ENCODE measurements at regions not wholly inside any gene's neighbourhood (a gene's known extent, or its start where the extent isn't known, plus 50 kb on each side); places are given as distances from the start of the nearest gene placed in this dataset.

GRCh38 chr6:102848210-102848609 lies 1454.7 kb downstream of the GRIK2 start:
- no peak overlapping the region for H3K4me3 ChIP-seq
- no peak for DNase-seq
- H3K9me3 ChIP-seq = no peaks in the 10 kb centered on the region
- no peak for TF ChIP-seq CTCF (IDR thresholded peaks at IDR 0.05)
- no peaks in the 10 kb centered on the region for H3K36me3 ChIP-seq (ENCODE audit: low read depth)
- ATAC-seq = no peak
- H3K4me1 ChIP-seq (ENCODE audit: low read depth) = no peaks in the 10 kb centered on the region
- intact Hi-C loops (cut with DNase I, micrococcal nuclease) = no loop called here

GRCh38 chr6:102841060-102841459 lies 1447.6 kb downstream of the GRIK2 start:
- TF ChIP-seq CTCF (IDR thresholded peaks at IDR 0.05) = no peak
- ATAC-seq (no peak), DNase-seq (no peak)
- no peaks in the 10 kb centered on the region for H3K4me1 ChIP-seq (ENCODE audit: low read depth)
- no peak overlapping the region for H3K4me3 ChIP-seq
- no peaks in the 10 kb centered on the region for H3K36me3 ChIP-seq (ENCODE audit: low read depth)
- H3K9me3 ChIP-seq = no peaks in the 10 kb centered on the region
- intact Hi-C loops (cut with DNase I, micrococcal nuclease) = no loop called here

GRCh38 chr6:102832021-102832420 lies 1438.5 kb downstream of the GRIK2 start:
- H3K4me3 ChIP-seq = no peak overlapping the region
- no peak for TF ChIP-seq CTCF (IDR thresholded peaks at IDR 0.05)
- DNase-seq = no peak
- intact Hi-C loops (cut with DNase I, micrococcal nuclease) = no loop called here
- H3K4me1 ChIP-seq (ENCODE audit: low read depth) = no peaks in the 10 kb centered on the region
- H3K36me3 ChIP-seq (ENCODE audit: low read depth) = no peaks in the 10 kb centered on the region
- no peak for ATAC-seq
- no peaks in the 10 kb centered on the region for H3K9me3 ChIP-seq

- no peaks in the 10 kb centered on the region for H3K9me3 ChIP-seq
- ATAC-seq = no peak
- TF ChIP-seq CTCF (IDR thresholded peaks at IDR 0.05) = no peak
- intact Hi-C loops (cut with DNase I, micrococcal nuclease) = no loop called here
- H3K4me3 ChIP-seq = no peak overlapping the region
- DNase-seq = no peak
- no peaks in the 10 kb centered on the region for H3K36me3 ChIP-seq (ENCODE audit: low read depth)
- no peaks in the 10 kb centered on the region for H3K4me1 ChIP-seq (ENCODE audit: low read depth)
Observed at GRCh38 chr6:102820098-102820497, 1426.6 kb downstream of the GRIK2 start.

- DNase-seq (no peak), ATAC-seq (no peak)
- H3K4me1 ChIP-seq (ENCODE audit: low read depth) = no peaks in the 10 kb centered on the region
- H3K9me3 ChIP-seq = no peaks in the 10 kb centered on the region
- no peak for TF ChIP-seq CTCF (IDR thresholded peaks at IDR 0.05)
- no peak overlapping the region for H3K4me3 ChIP-seq
- no peaks in the 10 kb centered on the region for H3K36me3 ChIP-seq (ENCODE audit: low read depth)
- intact Hi-C loops (cut with DNase I, micrococcal nuclease) = no loop called here
Observed at GRCh38 chr6:102815207-102815606, 1421.7 kb downstream of the GRIK2 start.

All from mucosa of descending colon (tissue), 3 donors.